Activated CD8-positive, alpha-beta T cell treated with anti-CD3 and anti-CD28 coated beads for 36 hours (primary cell): ENCODE measurements at regions not wholly inside any gene's neighbourhood (a gene's known extent, or its start where the extent isn't known, plus 50 kb on each side); places are given as distances from the start of the nearest gene placed in this dataset.
"Not testable (repeated sequence)": the region's sequence is repeated elsewhere in the genome, so short reads cannot be mapped to it uniquely, and the experiment has no call there.

ENCODE experiments used
- ATAC-seq: fragments of 200-7000 bp; cut with Tn5 transposase; one replicate; pipeline ENCODE4 v1.10.0; 2021; ENCODE audit warnings: mild to moderate bottlenecking, moderate library complexity
- CTCF ChIA-PET: fragments of 350-600 bp; sonication (Branson Sonifier 250); formaldehyde crosslinking; loops from one replicate; lab custom pipeline; 2021; ENCODE audit warnings: antibody characterized with exemption; lab: Charles Lee
- POLR2A ChIA-PET: fragments of 350-600 bp; sonication (Branson Sonifier 250); formaldehyde crosslinking; loops from one replicate; lab custom pipeline; 2021; ENCODE audit warnings: antibody characterized with exemption; lab: Charles Lee
- DNase-seq: peaks from one replicate; pipeline ENCODE4 v3.0.0-alpha.2; 2020
- H3K27ac Mint-ChIP-seq: one replicate; pipeline ENCODE4 v1.8.0; 2021; ENCODE audit warnings: mild to moderate bottlenecking, mixed read lengths
- H3K27me3 Mint-ChIP-seq: one replicate; pipeline ENCODE4 v1.8.0; 2021; ENCODE audit warnings: mixed read lengths
- H3K36me3 Mint-ChIP-seq: one replicate; pipeline ENCODE4 v1.8.0; 2021; ENCODE audit warnings: low read depth, mixed read lengths
- H3K4me1 Mint-ChIP-seq: one replicate; pipeline ENCODE4 v1.8.0; 2021; ENCODE audit warnings: low read depth, mixed read lengths
- H3K4me3 Mint-ChIP-seq: one replicate; pipeline ENCODE4 v1.8.0; 2021; ENCODE audit warnings: mild to moderate bottlenecking, moderate library complexity, mixed read lengths
- H3K9me3 Mint-ChIP-seq: one replicate; pipeline ENCODE4 v1.8.0; 2021; ENCODE audit warnings: mixed read lengths
- intact Hi-C: fragments of 100-400 bp; cut with micrococcal nuclease; formaldehyde crosslinking; loops from one replicate; pipeline ENCODE4 v1.10.0; 2022
- TF ChIP-seq, protein P1 (sequence below): fragments of 200-600 bp; IDR thresholded peaks from one replicate; pipeline ENCODE4 v1.8.0; 2022; ENCODE audit warnings: antibody characterized with exemption, mild to moderate bottlenecking

DNA sequence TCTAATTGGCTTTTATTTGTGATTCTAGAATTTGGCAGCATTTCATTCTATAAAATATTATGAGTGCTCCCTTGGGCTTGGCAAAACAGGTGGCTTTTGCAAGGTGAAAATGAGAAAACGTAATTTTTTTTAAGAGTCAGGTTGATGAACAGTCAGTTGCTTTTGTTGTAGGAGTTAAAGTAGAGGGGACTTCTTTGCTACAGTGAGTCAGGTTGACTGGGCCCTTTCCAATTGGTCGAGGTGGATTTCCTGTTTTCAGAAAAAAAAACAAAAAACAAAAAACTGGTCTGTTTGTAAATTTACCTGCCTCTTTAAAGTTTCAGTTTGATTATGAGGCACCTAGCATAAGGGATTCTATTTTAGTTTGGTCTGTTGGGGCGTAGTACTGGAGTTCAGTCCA, 1469.4 kb upstream of the GBE1 start:
- TF ChIP-seq, protein P1, sequence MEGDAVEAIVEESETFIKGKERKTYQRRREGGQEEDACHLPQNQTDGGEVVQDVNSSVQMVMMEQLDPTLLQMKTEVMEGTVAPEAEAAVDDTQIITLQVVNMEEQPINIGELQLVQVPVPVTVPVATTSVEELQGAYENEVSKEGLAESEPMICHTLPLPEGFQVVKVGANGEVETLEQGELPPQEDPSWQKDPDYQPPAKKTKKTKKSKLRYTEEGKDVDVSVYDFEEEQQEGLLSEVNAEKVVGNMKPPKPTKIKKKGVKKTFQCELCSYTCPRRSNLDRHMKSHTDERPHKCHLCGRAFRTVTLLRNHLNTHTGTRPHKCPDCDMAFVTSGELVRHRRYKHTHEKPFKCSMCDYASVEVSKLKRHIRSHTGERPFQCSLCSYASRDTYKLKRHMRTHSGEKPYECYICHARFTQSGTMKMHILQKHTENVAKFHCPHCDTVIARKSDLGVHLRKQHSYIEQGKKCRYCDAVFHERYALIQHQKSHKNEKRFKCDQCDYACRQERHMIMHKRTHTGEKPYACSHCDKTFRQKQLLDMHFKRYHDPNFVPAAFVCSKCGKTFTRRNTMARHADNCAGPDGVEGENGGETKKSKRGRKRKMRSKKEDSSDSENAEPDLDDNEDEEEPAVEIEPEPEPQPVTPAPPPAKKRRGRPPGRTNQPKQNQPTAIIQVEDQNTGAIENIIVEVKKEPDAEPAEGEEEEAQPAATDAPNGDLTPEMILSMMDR: no peak
- no peaks in the 10 kb centered on the region for H3K36me3 Mint-ChIP-seq
- H3K4me1 Mint-ChIP-seq: no peaks in the 10 kb centered on the region
- H3K9me3 Mint-ChIP-seq: peaks cover 4% of the 10 kb centered on the region
- H3K27ac Mint-ChIP-seq: no peak overlapping the region
- POLR2A ChIA-PET: no interaction called here
- no peak for ATAC-seq
- CTCF ChIA-PET: no interaction called here
- H3K27me3 Mint-ChIP-seq: no peaks in the 10 kb centered on the region
- no peak for DNase-seq
- H3K4me3 Mint-ChIP-seq: no peak overlapping the region
- intact Hi-C loops: no loop called here

DNA sequence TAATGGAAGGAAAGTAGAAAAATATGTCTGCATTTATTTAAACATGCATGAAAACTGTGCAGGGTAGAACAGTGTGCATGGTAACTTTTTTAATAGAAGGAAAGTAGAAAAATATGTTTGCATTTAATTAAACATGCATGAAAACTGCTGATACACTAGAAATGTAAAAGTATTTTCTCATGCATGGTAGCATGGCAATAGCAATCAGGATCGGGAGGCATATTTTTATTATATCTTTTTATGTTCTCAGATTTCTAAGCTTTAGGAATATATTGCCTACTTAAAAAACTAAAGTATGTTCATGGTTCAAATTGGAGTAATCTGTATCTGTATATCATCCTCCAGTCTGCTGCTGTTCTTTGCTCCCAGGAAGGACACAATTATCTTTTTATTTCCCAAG, 1468.9 kb upstream of the GBE1 start:
- TF ChIP-seq, protein P1: no peak
- H3K4me1 Mint-ChIP-seq: no peaks in the 10 kb centered on the region
- POLR2A ChIA-PET: no interaction called here
- no peaks in the 10 kb centered on the region for H3K27me3 Mint-ChIP-seq
- H3K9me3 Mint-ChIP-seq: peaks cover 4% of the 10 kb centered on the region
- no peak overlapping the region for H3K27ac Mint-ChIP-seq
- intact Hi-C loops: no loop called here
- no peaks in the 10 kb centered on the region for H3K36me3 Mint-ChIP-seq
- CTCF ChIA-PET: no interaction called here
- DNase-seq: no peak
- no peak for ATAC-seq
- no peak overlapping the region for H3K4me3 Mint-ChIP-seq

DNA sequence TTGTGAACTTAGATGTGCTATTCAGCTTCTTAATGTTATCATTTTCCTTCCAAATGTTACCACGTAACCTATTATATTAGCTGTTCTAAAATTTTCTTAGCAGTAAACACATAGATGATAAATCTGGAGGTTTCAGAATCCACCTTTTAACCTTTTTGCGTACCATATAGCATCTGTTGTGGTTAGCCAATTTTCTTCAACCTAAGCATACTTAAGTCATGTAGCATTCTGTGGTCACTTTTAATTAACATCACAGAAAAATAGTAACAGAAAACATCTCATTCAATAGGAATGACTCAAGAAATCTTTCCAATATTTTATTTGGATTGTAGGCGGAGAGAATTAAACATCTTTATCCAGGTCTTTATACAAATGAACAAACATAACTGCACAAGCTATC, 1465.3 kb upstream of the GBE1 start:
- Mint-ChIP-seq H3K4me3 (no peak overlapping the region), H3K27me3 (no peaks in the 10 kb centered on the region), H3K9me3 (peaks cover 4% of the 10 kb centered on the region), H3K4me1 (no peaks in the 10 kb centered on the region), H3K36me3 (no peaks in the 10 kb centered on the region), H3K27ac (no peak overlapping the region)
- TF ChIP-seq, protein P1: no peak
- intact Hi-C loops: no loop called here
- POLR2A ChIA-PET: no interaction called here
- ATAC-seq (no peak), DNase-seq (no peak)
- CTCF ChIA-PET: no interaction called here

GRCh38 chr3:83224101-83224868, 1462.8 kb upstream of the GBE1 start:
- no peak overlapping the region for H3K27ac Mint-ChIP-seq
- no peaks in the 10 kb centered on the region for H3K4me1 Mint-ChIP-seq
- intact Hi-C loops: no loop called here
- H3K27me3 Mint-ChIP-seq: no peaks in the 10 kb centered on the region
- peaks cover 4% of the 10 kb centered on the region for H3K9me3 Mint-ChIP-seq
- TF ChIP-seq, protein P1: no peak
- H3K36me3 Mint-ChIP-seq: no peaks in the 10 kb centered on the region
- H3K4me3 Mint-ChIP-seq: no peak overlapping the region
- ATAC-seq: no peak
- DNase-seq: no peak
- ChIA-PET CTCF (no interaction called here), POLR2A (no interaction called here)

DNA sequence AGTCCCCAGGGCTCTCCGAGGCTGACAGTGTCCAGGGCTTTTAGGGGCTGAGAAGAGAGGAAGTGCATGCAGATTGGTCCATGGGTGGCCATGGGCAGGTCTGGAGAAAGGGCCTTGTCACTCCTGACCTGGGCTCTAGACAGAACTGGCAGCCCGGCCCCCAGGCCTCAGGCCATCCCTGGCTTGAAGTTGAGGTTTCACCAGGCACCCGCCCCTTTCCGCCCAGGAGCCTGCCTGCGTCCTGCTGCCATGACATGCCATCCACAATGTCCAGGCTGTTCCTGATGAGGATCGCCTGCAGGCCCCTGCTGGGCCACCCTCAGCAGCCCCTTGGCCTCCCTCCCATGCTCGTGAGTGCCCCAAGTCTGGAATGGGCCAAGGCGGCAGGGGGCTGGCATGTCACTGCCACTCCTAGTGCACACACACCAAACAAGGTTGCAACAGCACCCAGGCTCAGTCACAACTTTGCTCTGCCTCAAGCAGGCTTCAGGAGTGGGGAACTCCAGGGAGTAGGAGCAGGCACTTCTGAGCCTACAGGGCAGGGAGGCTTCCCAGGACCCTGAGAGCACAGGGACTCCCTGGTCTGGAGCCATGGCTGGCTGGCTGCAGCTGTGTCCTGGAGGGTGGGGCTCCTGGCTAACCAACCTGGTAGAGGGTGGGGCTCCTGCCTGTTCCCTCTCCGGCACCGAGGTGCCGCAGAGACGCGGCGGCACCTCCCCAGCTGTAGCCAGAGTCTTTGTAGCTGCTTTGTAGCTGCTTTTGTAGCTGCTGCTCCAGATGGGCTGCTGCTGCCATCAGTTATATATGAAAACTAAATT, 1457.1 kb upstream of the GBE1 start:
- Mint-ChIP-seq H3K9me3 (peaks cover 18% of the 10 kb centered on the region), H3K4me1 (no peaks in the 10 kb centered on the region), H3K36me3 (no peaks in the 10 kb centered on the region), H3K27me3 (no peaks in the 10 kb centered on the region), H3K4me3 (no peak overlapping the region), H3K27ac (no peak overlapping the region)
- CTCF ChIA-PET: no interaction called here
- no peak for DNase-seq
- TF ChIP-seq, protein P1: no peak
- no peak for ATAC-seq
- POLR2A ChIA-PET: no interaction called here
- intact Hi-C loops: no loop called here

GRCh38 chr3:83217595-83218118, 1456.2 kb upstream of the GBE1 start:
- H3K4me3 Mint-ChIP-seq, DNase-seq, H3K27me3 Mint-ChIP-seq, ATAC-seq, H3K4me1 Mint-ChIP-seq, H3K27ac Mint-ChIP-seq, CTCF ChIA-PET, intact Hi-C loops, POLR2A ChIA-PET, H3K36me3 Mint-ChIP-seq: not testable (repeated sequence)
- peaks cover 18% of the 10 kb centered on the region for H3K9me3 Mint-ChIP-seq
